DMS79 (cell line): ENCODE measurements at regions not wholly inside any gene's neighbourhood (a gene's known extent, or its start where the extent isn't known, plus 50 kb on each side); places are given as distances from the start of the nearest gene placed in this dataset.
"Not testable (repeated sequence)": the region's sequence is repeated elsewhere in the genome, so short reads cannot be mapped to it uniquely, and the experiment has no call there.

Experiments used
- DNase-seq: peaks from one replicate; lab custom pipeline; 2025; lab: John Stamatoyannopoulos, UW

GRCh38 chr12:47488888-47489287 lies 216.9 kb downstream of the RPAP3 start:
- no peak for DNase-seq

- no peak for DNase-seq
Measured at GRCh38 chr12:47481041-47481440, 224.8 kb downstream of the RPAP3 start.

- DNase-seq = no peak
Measured at GRCh38 chr12:47478426-47478825, 227.4 kb downstream of the RPAP3 start.

- no peak for DNase-seq
Measured at GRCh38 chr12:47473091-47473490, 232.7 kb downstream of the RPAP3 start.

GRCh38 chr12:47470349-47470748 lies 235.5 kb downstream of the RPAP3 start:
- DNase-seq = not testable (repeated sequence)

- not testable (repeated sequence) for DNase-seq
Measured at GRCh38 chr12:47463918-47464317, 241.9 kb downstream of the RPAP3 start.

- no peak for DNase-seq
Measured at GRCh38 chr12:47458279-47458678, 247.6 kb downstream of the RPAP3 start.

GRCh38 chr12:47449797-47450196 lies 256.0 kb downstream of the RPAP3 start:
- DNase-seq = no peak

- no peak for DNase-seq
Measured at GRCh38 chr12:47442310-47442709, 263.5 kb downstream of the RPAP3 start.

- no peak for DNase-seq
Measured at GRCh38 chr12:47441490-47441889, 264.3 kb downstream of the RPAP3 start.

GRCh38 chr12:47438175-47438574 lies 267.7 kb downstream of the RPAP3 start:
- no peak for DNase-seq

GRCh38 chr12:47437570-47437969 lies 268.3 kb downstream of the RPAP3 start:
- DNase-seq = no peak

GRCh38 chr12:47433876-47434275 lies 272.0 kb downstream of the RPAP3 start:
- no peak for DNase-seq

- not testable (repeated sequence) for DNase-seq
Measured at GRCh38 chr12:47426678-47427309, 279.0 kb downstream of the RPAP3 start.

- no peak for DNase-seq
Measured at GRCh38 chr12:47422611-47423010, 283.2 kb downstream of the RPAP3 start.

- DNase-seq = no peak
Measured at GRCh38 chr12:47419497-47419896, 286.3 kb downstream of the RPAP3 start.

- no peak for DNase-seq
Measured at GRCh38 chr12:47417955-47418354, 287.9 kb downstream of the RPAP3 start.

GRCh38 chr12:47417121-47417520 lies 288.7 kb downstream of the RPAP3 start:
- no peak for DNase-seq

- no peak for DNase-seq
Measured at GRCh38 chr12:47415054-47415453, 290.8 kb downstream of the RPAP3 start.

- DNase-seq = no peak
Measured at GRCh38 chr12:47414511-47414910, 291.3 kb downstream of the RPAP3 start.

GRCh38 chr12:47413806-47414205 lies 292.0 kb downstream of the RPAP3 start:
- DNase-seq = no peak

GRCh38 chr12:47412601-47413236 lies 293.1 kb downstream of the RPAP3 start:
- no peak for DNase-seq

GRCh38 chr12:47411966-47412365 lies 293.9 kb downstream of the RPAP3 start:
- no peak for DNase-seq

- DNase-seq = no peak
Measured at GRCh38 chr12:47410862-47411261, 295.0 kb downstream of the RPAP3 start.
